Activated CD4-positive, alpha-beta T cell treated with anti-CD3 and anti-CD28 coated beads, Interleukin-2, Interleukin-6, amounts not matched to agents 100 ng/mL and 50 ng/mL, durations not matched to agents 16 hours and 8 hours (primary cell): ENCODE measurements at regions not wholly inside any gene's neighbourhood (a gene's known extent, or its start where the extent isn't known, plus 50 kb on each side); places are given as distances from the start of the nearest gene placed in this dataset.
"Not testable (repeated sequence)": the region's sequence is repeated elsewhere in the genome, so short reads cannot be mapped to it uniquely, and the experiment has no call there.

Experiments used
- DNase-seq: peaks from one replicate; pipeline ENCODE4 v3.0.0-alpha.2; 2020

DNA sequence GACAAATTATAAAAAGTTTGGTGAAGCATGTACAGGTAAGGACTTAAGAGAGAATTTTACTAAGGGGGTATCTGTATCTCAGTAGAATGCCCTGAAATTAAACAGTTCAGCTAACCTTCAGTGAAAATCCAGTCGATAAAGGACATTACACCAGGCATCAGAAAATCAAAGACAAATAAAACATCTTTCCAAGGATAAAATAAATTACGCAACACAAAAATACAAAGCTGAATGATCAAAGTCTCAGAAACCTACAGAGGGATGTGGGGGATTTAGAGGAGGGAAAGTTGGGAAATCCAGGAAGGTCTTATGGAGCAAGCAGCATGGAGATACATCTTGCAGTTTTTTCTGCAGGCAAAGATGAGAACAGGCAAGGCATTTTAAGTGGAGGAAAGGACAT, 384.1 kb downstream of the TNS1 start:
- DNase-seq = no peak

DNA sequence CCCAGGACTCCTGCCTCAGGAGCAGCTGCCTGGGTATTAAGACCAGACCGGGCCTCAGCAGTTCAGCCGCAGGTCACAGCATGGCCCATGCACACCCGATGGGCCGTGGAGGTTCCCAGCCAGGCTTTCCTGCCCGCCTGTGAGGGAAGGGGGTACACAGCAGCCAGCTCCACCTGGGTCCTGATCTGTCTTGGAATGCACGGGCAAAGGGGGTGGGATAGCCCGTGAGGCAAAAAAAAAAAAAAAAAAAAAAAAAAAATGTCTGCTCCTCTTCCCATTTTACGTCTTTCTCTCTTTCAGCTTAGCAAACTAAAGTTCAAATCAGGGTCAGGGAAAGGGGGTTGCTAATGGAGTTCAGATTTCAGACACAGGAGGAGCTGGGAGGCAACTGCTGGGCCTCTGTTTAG, 385.2 kb downstream of the TNS1 start:
- DNase-seq = no peak

DNA sequence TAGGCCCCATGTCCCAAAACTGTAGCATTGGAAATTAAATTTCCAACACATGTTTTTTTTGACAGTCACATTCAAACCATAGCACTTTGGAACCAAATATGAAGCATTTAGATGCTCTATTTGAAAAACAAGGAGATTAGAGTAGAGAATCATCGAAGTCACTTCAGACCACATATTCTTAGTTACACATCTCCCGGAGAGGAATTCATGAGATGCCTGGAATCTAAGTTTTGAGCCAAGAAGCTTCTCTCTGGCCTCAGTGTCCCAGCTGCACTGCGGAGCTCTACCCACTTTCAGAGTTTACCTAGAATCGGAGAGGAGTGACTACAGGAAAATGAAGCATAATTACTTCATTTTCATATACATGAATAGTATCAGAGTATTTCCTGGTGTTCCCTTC, 385.9 kb downstream of the TNS1 start:
- no peak for DNase-seq

DNA sequence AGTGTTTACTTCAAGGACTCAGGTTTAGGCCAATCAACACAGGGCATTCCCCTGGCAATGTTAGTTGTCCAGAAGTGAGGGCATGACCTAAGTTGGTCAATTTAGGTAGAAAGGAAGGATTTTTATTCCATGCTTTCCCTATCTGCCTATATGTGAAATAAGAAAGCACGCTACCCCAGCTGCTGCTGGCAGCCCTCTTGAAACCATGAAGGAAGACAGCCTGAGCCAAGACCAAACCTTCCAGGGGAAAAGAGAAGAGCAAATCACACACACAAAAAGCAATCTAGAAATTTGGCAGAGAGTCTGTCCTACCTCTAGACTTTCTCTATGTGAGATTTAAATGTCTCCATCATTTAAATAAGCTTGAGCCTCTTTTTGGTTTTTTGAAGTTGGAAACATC, 387.6 kb downstream of the TNS1 start:
- DNase-seq = no peak

DNA sequence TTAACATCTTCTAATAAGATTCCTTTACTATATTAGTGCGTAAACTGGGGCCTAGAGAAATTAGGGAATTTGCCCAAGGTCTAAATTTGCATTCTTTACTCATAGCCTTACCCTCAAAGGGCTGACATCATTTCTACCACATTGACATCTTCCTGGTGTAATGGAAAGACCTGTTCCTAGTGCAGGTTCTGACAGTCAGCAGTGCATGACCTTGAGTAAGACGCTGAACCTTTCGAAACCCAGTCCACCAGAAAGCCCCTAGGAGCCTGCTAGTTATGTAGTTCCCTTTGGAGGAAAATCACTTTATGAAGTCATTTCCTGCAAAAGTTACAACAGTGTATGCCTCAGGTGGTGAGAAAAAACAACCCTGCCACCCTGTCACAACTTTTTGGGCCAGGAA, 388.3 kb downstream of the TNS1 start:
- no peak for DNase-seq

DNA sequence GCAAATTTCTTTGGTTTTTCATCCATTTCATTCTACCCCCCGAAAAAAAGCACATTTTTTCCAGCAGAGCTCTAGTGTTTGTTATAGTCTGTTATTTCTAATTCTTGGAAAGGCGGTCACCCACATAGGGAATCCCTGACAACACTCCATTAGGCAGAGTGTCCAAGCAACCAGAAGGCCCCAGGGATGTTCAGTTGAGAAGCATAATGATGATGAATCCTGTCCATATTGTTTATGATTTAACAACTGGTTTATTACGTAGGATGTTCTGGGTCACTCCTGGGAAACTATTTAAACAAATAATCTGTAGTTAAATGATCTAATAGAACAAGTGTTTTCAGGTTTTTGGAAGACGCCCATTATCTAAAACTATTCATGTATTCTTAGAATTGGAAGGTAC, 388.7 kb downstream of the TNS1 start:
- DNase-seq = no peak

DNA sequence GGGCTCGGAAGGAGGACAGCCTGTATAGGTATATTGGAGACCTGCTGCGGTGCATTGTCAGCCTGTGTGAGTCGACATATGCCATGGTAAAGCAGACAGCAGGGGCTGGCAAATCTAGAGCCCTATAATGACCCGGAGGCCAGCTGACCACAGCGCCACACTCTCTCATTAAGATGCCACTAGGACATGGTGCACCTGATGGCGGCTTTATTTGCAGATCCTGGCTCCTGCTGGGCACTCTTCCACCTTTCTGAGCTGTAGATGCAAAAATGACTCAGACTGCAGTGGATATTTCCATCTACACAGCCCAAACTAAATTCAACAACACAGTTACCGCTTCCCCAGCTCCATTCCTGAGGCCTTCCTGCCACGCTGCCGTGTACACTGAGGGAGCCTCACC, 389.9 kb downstream of the TNS1 start:
- DNase-seq = no peak

DNA sequence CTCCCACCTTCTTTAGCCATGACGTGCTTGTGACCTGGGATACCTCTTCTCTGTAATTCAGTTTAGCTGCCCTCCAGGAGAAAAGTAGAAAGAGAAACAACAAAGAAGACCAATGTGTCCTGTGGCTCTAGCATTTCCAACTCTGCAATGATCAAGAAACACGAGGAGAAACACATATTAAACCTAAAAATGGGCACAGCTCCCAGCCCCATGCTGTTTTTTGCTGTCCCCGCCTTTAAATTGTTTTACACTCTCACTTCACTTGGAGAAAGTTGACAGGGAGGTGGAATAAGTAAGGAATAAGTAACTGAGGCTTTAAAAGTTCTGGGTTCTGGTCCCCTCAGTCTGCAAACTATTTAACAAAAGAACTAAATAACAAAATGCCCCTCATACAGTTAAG, 390.6 kb downstream of the TNS1 start:
- no peak for DNase-seq

DNA sequence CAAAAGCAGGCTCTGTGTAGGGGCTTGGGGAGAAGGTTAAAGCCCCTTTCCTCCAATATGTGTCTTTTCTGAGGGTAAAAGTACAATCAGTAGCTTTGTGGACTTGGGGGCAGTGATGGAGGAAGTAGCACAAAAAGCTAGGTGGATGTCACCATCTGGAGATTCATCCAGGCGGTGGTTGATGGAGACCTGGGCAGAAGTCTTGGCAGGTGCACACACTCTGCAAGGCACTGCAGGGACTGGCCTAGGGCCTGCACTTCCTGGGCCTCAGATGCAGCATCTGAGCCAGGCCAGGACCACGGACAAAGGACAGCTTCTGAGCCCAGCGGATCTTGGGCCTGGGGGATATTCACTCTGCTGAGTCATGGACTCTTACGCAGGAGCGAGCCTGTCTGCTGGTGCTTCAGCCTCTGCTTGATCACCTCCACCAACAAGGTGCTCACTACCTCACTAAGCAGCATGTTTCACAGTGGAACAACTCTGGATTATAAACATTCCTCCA, 391.1 kb downstream of the TNS1 start:
- no peak for DNase-seq

DNA sequence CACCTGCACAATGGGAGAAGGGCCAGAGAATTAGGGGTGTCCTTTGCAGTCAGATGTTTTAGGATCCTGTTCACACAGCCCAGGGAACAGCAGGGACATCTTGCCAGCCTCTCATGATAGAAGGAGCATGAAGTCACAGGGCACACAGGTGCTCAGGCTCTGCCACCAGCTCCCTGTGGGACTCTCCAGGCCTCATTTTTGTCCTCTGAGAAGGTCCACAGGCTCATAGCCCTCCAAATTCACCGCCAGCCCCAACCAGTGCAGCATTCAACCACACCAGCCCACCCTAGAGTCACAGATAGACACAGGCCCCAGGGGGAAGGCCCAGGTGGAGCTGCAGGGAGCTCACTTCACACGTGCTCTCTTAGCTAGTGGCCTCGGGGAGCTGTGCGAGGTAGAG, 391.7 kb downstream of the TNS1 start:
- no peak for DNase-seq

DNA sequence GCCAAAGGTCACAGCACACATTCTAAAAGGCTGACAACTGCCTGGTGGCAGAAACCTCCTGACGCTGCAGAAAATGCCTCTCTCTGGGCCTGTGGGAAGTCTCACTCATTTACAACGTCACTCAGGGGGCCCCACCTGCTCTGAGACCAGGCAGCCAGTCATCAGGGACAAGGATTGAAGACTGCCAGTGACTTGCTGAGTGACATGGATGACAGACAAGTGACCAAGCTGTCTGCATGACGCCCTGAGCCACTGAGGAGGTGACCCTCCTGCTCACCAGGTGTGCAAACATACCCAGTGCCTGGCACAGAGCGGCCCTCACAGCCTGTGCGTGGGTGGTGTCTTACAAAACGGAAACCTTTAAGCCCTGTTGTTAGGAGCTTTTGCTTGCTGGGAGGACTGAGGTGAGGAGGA, 392.4 kb downstream of the TNS1 start:
- peak; percentile 45 for DNase-seq

DNA sequence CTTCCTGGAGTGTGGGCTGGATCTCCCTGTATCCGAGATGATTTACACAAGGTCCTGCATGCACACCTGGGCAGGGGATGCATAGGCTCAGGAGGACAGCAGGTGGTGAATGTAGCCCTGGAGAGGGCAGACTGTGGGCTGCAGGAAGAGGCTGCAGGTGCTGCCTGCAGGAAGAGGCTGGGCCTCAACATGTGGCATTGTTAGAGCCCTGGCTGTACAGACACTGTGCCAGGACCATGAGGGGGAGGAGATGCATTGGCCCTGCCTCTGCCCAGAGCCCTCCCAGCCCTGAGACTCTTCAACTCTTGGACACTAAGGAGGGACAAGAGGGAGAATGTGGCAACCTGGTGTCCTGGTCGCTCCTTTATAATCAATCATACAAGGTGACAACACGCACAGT, 392.8 kb downstream of the TNS1 start:
- no peak for DNase-seq

DNA sequence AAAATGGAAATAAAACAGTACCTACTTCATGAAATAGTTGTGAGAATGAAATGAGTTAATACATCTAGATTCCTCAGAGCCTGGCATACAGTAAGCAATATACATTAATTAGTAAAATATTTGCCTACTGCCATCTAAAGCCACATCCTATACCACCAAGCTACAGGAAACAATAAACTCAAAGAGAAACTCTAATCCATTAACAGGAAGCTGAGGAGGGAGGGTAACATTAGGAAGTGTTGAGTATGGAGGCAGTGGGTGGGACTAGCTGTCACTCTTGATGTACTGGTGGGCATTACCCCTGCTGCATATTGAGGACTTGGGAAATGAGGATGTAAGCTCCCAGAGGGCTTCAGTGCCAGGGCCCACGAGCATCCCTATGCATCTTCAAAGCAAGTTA, 396.5 kb downstream of the TNS1 start:
- no peak for DNase-seq

DNA sequence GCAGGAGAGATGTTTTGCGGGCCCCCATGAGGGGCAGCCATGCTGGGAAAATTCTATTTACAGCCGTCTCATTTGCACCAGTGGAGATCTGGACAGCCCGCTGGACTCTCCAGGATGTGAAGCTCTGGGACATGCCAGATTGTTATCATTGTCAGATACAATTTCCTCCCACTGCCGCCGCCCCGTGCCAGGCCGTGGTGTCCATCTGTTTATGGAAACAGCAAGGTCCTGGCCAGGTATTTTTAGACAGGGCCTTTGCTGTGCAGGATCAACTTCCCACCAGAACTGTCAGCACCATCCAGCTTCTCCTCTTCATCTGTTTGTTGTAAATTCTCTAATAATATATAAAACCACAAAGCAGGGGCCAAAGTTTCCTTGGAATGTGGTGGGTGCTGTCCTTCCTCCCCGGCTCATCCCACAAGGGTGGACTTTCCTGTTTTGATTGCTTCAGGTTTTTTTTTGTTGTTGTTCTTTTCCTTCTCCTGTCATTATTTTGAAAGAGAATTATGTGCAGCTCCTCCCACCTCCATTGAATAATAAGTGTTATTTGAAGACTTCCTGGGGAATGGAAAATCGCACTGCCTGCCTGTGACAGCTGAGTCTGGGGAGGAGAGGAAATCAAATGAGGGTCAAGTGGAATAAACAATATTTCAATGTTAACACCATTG, 398.1 kb downstream of the TNS1 start:
- DNase-seq = no peak

DNA sequence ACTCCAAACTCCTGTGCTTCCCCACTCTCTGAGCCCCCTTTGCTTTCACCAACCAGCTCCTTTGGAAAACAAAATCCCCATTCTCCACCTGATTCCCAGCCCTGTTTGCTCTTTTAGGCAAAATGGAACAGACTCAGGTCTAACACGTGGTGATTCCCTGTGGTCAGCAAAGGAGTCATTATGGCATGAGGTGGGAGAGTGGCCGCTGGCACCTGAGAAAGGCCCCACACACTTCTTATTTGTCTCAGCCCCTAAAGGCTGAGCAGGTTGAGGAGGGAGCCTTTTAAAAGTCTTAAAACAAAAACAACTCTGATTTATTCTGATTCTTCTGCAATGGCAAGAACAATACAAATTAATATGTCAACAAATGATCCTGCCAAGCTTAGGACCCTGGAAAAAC, 401.2 kb downstream of the TNS1 start:
- no peak for DNase-seq

DNA sequence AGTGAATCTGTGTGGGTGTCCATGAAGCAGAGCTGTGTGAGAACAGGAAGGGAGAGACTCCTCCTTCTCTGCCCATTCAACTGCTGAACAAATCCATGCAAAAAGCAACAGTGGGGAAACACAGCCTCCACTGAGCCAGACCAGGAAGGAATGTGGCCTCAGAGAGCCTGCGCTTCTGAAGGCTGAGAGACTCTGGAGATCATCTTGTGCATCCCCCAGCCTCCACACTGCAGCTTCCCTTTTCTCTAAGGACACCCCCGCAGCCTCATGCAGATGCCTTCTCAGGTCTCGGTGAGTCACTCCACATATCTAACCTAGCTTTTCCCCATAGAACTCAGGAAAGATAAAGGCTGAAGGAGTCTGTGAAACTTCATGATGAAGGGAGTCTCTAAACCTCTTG, 402.9 kb downstream of the TNS1 start:
- no peak for DNase-seq

DNA sequence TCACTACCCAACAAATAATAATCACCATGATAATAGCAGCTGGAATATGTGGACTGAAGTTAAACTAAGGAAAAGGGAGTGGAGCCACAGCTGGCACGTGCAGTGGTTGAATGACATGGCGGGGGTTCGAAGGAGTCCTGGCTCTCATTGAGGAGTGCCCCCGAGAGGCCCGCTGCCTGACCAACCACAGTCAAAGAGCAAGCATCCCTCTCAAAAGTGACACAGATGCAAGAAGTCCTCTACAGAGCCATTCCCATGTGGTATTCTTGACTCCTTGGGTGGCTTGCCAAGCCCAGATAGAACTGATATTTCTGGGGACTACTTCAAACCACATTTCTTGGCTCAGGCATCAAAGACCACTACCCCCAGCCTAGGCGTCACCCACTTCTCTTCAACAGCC, 405.1 kb downstream of the TNS1 start:
- DNase-seq = no peak

DNA sequence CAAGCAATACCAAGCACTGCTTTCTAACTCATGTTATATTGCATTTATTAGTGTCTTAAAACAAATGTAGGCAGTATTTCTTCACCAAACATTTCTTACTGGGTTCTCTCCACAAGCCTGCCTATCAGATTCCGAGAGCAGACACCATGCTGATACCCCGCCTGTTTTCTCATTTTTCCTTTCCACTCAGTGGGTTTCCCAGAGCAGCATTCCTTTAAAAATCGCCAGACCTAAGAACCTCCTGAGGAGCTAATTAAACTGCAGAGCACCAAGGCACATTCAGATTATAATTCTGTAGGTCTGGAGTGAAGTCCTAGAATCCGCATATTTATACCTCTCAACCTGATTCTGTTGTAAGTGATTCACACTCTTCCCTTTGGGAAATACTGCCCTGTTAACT, 405.6 kb downstream of the TNS1 start:
- no peak for DNase-seq

DNA sequence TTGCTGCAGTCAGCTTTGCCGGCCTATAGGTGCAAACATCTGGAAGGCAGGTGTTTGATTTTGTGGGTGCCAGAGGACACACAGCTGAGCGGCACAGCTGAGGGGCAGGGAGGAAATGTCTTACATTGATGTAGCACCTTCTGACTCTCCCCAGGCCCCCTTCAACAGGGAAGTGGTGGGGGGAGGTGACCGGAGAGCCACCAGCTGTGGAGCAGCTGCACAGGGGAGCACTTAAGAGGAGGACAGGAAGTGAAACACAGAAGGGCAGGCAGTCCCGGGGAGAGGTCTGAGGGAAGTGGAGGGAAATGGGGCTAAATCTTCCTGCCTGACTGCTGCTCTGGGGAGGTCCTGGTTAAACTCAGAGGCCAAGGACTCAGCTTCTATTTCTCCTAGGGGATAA, 409.1 kb downstream of the TNS1 start:
- no peak for DNase-seq

DNA sequence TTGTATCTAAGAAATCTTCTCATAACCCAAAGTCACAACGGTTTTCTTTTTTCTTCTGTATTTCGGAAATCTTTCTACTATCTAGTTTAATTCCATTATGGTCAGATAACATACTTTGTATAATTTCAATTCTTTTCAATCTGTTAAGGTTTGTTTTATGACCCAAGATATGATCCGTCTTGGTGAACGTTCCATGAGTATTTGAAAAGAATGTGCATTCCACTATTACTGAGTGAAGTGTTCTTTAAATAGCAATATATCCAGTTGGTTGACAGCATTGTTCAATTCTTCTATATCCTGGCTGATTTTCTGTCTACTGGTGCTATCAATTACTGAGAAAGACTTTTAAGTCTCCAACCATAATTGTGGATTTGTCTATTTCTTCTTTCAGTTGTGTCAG, 414.5 kb downstream of the TNS1 start:
- no peak for DNase-seq

DNA sequence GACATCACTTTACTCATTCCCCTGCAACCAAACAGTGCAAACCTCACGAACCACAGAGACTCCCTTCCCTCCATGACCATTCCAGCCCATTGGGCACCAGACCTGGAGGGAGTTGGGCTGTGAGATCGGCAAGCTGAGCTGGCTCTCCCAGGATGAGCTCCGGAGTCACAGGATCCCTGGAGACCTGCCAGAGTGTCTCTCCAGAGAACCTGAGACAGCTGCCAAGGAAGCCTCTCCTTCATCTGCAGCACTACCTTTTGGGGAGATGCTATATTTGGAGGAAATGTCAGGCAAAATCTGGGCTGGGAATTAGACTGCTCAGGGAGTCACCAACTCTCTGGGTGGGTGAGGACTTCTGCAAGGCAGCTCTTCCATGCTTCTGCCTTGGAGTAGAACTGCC, 417.4 kb downstream of the TNS1 start:
- no peak for DNase-seq

DNA sequence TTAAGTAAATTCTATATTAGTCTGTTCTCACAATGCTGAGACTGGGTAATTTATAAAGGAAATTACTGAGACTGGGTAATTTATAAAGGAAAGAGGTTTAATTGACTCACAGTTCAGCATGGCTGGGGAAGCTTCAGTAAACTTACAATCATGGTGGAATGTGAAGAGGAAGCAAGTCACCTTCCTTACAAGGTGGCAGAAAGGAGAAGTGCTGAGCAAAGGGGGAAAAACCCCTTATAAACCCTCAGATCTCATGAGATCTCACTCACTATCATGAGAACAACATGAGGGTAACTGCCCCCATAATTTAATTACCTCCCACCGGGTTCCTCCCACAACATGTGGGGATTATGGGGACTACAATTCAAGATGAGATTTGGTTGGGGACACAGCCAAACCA, 422.4 kb downstream of the TNS1 start:
- DNase-seq = not testable (repeated sequence)

DNA sequence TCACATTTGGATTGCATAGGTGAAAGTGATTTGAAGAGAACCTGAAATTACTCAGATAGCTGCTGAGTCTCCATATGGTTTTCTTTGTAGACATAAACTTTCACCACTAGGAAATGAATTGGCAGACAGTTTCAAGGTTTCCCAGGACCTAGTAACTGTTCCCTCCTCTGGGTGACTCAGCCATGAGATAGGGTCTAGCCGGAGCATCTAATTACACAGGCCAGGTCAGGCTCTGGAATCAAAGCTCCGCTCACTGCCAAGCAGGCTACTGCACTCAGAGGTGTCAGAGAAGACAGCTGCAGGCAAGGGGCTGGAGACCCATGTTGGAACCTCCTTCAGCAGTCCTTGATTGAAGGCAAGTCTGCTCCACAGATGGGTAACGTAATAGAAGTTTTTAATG, 429.2 kb downstream of the TNS1 start:
- no peak for DNase-seq

DNA sequence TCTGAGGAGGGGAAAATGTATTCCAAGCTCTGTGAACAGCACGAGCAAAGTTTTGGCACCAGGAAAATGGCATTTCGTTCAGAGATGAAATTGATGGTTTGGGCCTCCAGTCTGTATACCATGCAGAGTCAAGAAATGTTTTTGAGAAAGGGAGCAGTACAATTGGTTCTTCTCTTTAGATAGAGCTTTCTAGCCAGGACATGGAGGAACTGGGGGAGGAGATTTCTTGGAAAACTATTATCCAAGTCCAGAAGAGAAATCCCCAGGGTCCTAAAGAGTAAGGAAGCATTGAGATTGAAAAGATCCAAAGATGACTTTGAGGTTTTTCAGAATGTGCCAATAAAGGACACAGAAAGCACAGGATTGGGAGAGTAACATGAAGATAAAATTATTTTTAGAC, 432.4 kb downstream of the TNS1 start:
- no peak for DNase-seq

DNA sequence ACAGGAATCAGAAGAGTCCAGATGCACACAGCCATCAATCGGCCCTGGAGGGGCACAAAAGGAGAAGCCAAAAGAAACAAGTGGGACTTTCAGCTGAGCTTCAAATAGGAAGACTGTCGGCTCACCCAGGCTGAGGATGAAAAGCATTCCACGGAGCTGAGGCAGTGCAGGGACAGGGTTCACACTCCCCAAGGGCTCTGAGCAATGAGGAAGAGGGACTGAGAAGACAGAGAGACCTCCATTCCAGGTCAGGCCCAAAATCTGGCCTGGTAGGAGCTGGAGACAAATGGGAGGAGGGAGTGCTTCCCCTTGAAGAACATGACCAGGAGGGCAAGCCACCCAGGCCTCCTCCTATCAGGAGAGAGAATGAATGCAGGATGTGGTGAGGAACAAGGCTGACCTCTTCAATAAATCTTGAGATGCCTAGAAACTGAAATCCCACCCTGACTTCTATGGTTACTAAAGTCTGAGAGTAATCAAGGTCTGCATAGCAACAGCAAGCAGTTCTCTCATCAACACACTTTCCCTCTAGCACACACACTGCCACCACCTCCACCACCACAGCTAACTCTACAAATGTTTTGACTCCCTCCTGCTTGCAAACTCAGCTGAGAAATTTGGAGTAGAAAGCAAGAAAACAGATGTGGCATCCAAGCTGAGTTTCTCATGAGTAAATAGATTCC, 434.4 kb downstream of the TNS1 start:
- DNase-seq = no peak
